Aorta (tissue), 5 donors: ENCODE measurements at regions not wholly inside any gene's neighbourhood (a gene's known extent, or its start where the extent isn't known, plus 50 kb on each side); places are given as distances from the start of the nearest gene placed in this dataset.

ENCODE experiments used
- ATAC-seq: fragments of 200-7000 bp; cut with Tn5 transposase; one replicate; pipeline ENCODE4 v1.9.1; 2022; ENCODE audit warnings: moderate library complexity; ENCODE audit not compliant: low FRiP score
- DNase-seq, 2 donors: peaks; one replicate each; pipeline ENCODE4 v3.0.0-alpha.2; 2020
- H3K27ac ChIP-seq, 2 donors: one replicate each; pipeline ENCODE4 v1.5.1; 2013; ENCODE audit warnings: low read length in 2 of 2, mild to moderate bottlenecking in 2 of 2, moderate library complexity in 2 of 2, control low read depth in 1 of 2, inconsistent platforms in 1 of 2, low read depth in 1 of 2
- H3K27me3 ChIP-seq, 2 donors: one replicate each; pipeline ENCODE4 v1.6.1; 2013; ENCODE audit warnings: control low read depth in 1 of 2, low read length in 1 of 2, mild to moderate bottlenecking in 1 of 2, moderate library complexity in 1 of 2; ENCODE audit not compliant: insufficient read depth in 2 of 2, control insufficient read depth in 1 of 2
- H3K36me3 ChIP-seq, 2 donors: one replicate each; pipeline ENCODE4 v1.6.1; 2013; ENCODE audit warnings: control low read depth in 1 of 2, low read length in 1 of 2, mild to moderate bottlenecking in 1 of 2; ENCODE audit not compliant: insufficient read depth in 2 of 2, control insufficient read depth in 1 of 2
- H3K4me1 ChIP-seq, 2 donors: one replicate each; pipeline ENCODE4 v1.6.1; 2013; ENCODE audit warnings: low read length in 2 of 2, control low read depth in 1 of 2, mild to moderate bottlenecking in 1 of 2, moderate library complexity in 1 of 2; ENCODE audit not compliant: insufficient read depth in 2 of 2, control insufficient read depth in 1 of 2
- H3K4me3 ChIP-seq, 2 donors: one replicate each; pipeline ENCODE4 v1.5.1; 2013; ENCODE audit warnings: low read length in 2 of 2, control low read depth in 1 of 2, mild to moderate bottlenecking in 1 of 2
- H3K9me3 ChIP-seq: one replicate; pipeline ENCODE4 v1.6.1; 2013; ENCODE audit warnings: mild to moderate bottlenecking, low read length; ENCODE audit not compliant: control insufficient read depth
- WGBS, 2 donors: extraction: QIAGEN DNeasy Blood & Tissue Kit; methylation state at CpG; one replicate each; pipeline ENCODE4 v1.1.7; 2013; 5-methylcytosine and 5-hydroxymethylcytosine counted together
- intact Hi-C, 2 donors: fragments of 100-400 bp; cut with DNase I; formaldehyde crosslinking; loops; one replicate each; pipeline versions ENCODE4 v1.14.2 to v1.15.0; 2022
- donor health status: healthy with polysubstance abuse.
- donor health status: Bipolar disorder and iron deficiency.
- donor health status: DM: no; HTN: no; CAD: no.
- donor health status: DM: no; HTN: no; CAD: no.
- donor health status: DM: yes; HTN: yes; CAD: no.

- H3K4me1 ChIP-seq = no peaks in the 10 kb centered on the region
- no peak overlapping the region for H3K4me3 ChIP-seq
- ATAC-seq (no peak), DNase-seq (no peak)
- no peaks in the 10 kb centered on the region for H3K36me3 ChIP-seq
- no peaks in the 10 kb centered on the region for H3K27me3 ChIP-seq
- WGBS, 2 donors = 23 to 32% methylated on average over 2 of the region's 2 CpGs
- H3K9me3 ChIP-seq = peaks cover 2% of the 10 kb centered on the region
- H3K27ac ChIP-seq = no peak overlapping the region
- intact Hi-C loops = no loop called here
Measured at GRCh38 chr14:45406942-45407341, 153.9 kb upstream of the MIS18BP1 start.

DNA sequence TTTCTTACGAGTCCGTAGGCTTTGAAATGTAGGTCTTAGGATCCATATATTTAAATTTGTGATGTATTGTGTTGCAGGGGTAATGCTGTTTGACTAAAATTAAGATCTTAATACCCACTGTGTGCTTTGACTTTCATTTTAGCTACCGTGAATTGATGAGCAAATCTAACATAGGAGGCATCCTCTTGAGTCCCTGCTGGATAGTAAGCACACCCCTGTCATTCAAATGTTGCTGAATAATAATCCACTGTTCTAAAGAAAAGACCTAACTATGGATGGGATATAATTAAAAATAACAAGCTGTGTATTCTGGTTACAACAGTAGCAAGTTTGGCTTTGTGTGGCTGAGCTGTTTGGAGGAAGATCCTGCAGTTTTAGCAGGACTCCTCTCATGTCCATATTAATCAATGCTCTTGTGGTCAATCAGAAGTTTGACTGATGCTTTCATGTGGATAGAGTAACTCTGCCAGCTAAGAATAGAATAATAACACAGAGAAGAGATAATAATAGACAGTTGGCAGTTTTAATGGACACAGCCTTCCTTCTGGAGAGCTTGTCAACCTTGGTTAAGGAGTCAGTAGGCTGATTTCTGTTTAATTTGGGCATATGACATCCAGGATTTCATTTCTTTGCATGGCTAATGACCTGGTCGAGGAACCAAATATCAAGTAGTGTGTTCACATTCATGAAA lies 148.1 kb upstream of the MIS18BP1 start:
- DNase-seq = no peak
- intact Hi-C loops = no loop called here
- 22 to 24% methylated on average over 4 of the region's 4 CpGs for WGBS, 2 donors

DNA sequence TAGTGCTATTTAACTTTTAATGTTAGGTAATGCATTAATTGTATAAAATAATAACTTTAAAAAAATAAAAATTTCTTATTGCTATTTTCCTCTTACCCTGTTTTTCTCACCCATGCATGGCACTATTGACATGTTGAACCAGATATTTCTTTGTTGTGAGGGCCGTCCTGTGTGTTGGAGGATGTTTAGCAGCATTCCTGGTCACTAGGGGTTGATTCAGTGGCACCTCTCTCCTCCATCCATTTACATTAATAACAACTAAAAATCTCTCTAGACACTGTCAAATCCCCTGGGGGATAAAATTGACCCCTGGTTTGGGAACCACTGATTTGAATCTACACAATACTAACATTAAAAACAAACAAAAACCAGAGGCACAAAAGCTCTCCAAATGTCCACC lies 147.5 kb upstream of the MIS18BP1 start:
- Histone ChIP-seq H3K4me3 (no peak overlapping the region), H3K36me3 (no peaks in the 10 kb centered on the region), H3K27me3 (no peaks in the 10 kb centered on the region), H3K27ac (no peak overlapping the region), H3K4me1 (no peaks in the 10 kb centered on the region), H3K9me3 (peaks cover 1% of the 10 kb centered on the region)
- 30 to 40% methylated on average over 1 of the region's 1 CpG for WGBS, 2 donors
- intact Hi-C loops = no loop called here
- DNase-seq = no peak
- no peak for ATAC-seq

More for the DNA sequence above, 148.1 kb upstream of the MIS18BP1 start:
- Histone ChIP-seq H3K27ac (no peak overlapping the region), H3K4me1 (no peaks in the 10 kb centered on the region), H3K4me3 (no peak overlapping the region), H3K27me3 (no peaks in the 10 kb centered on the region), H3K9me3 (peaks cover 1% of the 10 kb centered on the region), H3K36me3 (no peaks in the 10 kb centered on the region)
- no peak for ATAC-seq

DNA sequence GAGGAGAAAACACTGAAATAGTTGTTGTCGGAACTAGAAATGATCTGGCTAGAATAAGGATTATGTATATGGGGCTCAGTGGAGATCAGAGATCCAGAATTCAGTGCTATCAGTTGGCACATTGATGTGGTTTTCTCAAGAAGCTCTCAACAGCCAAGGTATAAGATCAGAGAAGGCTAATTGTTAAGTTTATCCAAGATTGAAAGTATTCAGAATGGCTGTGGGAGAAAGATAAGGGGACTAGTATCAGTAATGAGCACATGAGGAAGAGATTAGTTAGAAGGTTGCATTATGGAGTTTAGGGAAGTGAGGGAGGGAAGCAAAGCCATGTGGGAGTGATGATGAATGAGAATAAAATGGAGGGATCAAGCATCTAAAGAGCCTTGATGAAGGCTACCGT lies 128.1 kb upstream of the MIS18BP1 start:
- H3K9me3 ChIP-seq = peaks cover 2% of the 10 kb centered on the region

DNA sequence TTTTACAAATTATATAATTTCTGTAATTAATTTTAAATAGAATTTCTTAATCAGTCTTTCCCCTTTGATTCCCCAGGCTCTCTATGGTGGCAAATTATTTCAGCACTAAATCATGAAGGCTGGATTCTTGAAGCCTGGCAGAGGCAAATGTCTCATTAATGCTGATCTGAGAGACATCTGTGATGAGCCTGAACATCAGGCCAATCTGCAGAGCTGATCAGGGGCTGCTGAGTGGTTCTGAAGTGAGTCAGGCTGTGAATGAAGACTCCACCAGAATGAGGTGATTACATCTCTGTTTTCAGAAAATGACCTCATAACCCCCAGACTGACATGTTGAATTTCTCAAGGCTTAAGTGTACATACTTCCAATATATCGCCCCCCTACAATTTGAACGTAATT lies 124.2 kb upstream of the MIS18BP1 start:
- DNase-seq (no peak), ATAC-seq (no peak)
- Histone ChIP-seq H3K27ac (no peak overlapping the region), H3K9me3 (no peaks in the 10 kb centered on the region), H3K4me1 (no peaks in the 10 kb centered on the region), H3K36me3 (no peaks in the 10 kb centered on the region), H3K27me3 (no peaks in the 10 kb centered on the region), H3K4me3 (no peak overlapping the region)
- intact Hi-C loops = no loop called here
- 75 to 76% methylated on average over 2 of the region's 2 CpGs for WGBS, 2 donors

More for the DNA sequence above, 128.1 kb upstream of the MIS18BP1 start:
- Histone ChIP-seq H3K27me3 (no peaks in the 10 kb centered on the region), H3K4me1 (no peaks in the 10 kb centered on the region), H3K36me3 (no peaks in the 10 kb centered on the region), H3K27ac (no peak overlapping the region), H3K4me3 (no peak overlapping the region)
- DNase-seq = no peak
- WGBS, 2 donors = 82 to 90% methylated on average over 2 of the region's 2 CpGs
- no peak for ATAC-seq
- intact Hi-C loops = no loop called here

DNA sequence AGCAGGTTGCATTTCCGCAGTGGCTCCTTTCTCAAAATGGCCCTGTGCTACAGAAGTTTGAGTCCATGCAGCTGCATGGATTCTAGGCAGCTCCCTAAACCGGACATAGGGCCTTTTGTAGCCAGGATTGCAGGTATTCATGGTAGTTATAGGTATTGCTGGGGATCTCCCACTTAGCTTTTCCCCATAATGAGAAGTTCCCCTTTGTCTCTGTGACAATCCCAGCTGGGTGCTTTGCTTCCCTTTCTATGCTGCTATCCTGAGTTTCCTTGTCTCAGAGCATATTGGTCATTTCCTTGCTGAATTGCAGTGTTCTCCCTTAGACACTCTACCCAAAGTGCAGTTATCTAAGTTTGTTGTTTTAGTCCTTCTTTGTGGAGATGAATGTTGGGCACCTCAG lies 120.9 kb upstream of the MIS18BP1 start:
- Histone ChIP-seq H3K36me3 (no peaks in the 10 kb centered on the region), H3K9me3 (no peaks in the 10 kb centered on the region), H3K4me1 (no peaks in the 10 kb centered on the region), H3K4me3 (no peak overlapping the region), H3K27ac (no peak overlapping the region), H3K27me3 (no peaks in the 10 kb centered on the region)
- ATAC-seq (no peak), DNase-seq (no peak)
- intact Hi-C loops = no loop called here
- 76 to 80% methylated on average over 2 of the region's 2 CpGs for WGBS, 2 donors

DNA sequence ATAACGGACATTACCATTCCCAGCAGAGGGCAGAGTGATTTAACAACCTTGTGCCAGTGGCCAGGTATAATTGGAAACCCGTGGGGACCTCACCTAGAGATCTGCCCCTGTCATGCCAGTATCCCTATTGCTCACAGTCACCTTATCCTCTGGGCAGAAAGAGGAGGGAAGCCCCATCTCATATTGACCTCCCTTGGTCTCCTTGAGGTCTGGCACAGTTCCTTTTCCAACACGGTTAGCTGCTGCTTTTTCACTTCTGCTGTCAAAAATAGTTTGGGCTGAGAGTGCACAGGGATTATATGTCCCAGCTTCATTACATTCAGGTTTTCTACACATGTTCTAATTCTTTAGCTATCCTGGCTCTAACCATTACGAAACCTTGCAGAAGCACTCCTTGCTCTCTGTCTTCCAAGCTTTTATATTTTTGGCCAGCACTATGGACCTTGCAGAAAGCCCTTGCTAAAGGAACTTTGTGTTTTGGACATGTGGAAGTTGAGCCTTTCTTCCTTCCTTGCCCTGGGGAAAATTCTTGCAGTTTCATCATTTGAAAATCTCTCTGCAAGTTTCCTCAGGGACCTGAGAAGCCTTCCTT lies 111.7 kb upstream of the MIS18BP1 start:
- no peaks in the 10 kb centered on the region for H3K27me3 ChIP-seq
- intact Hi-C loops = no loop called here
- no peak overlapping the region for H3K27ac ChIP-seq
- no peaks in the 10 kb centered on the region for H3K4me1 ChIP-seq
- no peak for ATAC-seq
- H3K4me3 ChIP-seq = no peak overlapping the region
- DNase-seq = no peak
- H3K36me3 ChIP-seq = no peaks in the 10 kb centered on the region
- H3K9me3 ChIP-seq = no peaks in the 10 kb centered on the region
- 37 to 38% methylated on average over 4 of the region's 4 CpGs for WGBS, 2 donors

DNA sequence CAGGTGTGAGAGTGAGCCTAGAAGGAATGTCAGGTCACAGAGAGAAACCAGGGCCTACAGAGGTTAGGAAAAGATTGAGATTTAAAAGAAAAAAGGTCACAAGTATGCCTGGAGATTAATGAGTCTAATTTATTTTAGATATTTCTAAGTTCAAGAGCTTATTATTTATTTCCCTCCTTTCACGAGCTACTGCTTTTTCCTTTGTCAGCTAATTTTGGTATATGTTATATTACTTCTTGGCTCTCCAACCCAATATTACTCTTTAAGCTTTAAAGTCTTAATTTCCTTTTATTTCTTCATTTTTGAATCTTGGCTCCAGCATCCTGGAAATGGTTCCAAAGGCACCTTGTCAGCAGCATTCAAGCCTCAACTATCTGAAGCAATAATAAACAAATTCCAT lies 109.5 kb upstream of the MIS18BP1 start:
- intact Hi-C loops = no loop called here
- H3K4me3 ChIP-seq = no peak overlapping the region
- no peak for ATAC-seq
- no peaks in the 10 kb centered on the region for H3K9me3 ChIP-seq
- DNase-seq = no peak
- WGBS, 2 donors = 25 to 26% methylated on average over 1 of the region's 1 CpG
- no peak overlapping the region for H3K27ac ChIP-seq
- H3K36me3 ChIP-seq = no peaks in the 10 kb centered on the region
- H3K27me3 ChIP-seq = no peaks in the 10 kb centered on the region
- no peaks in the 10 kb centered on the region for H3K4me1 ChIP-seq

- WGBS, 2 donors = 57 to 58% methylated on average over 2 of the region's 2 CpGs
- ATAC-seq (no peak), DNase-seq (no peak)
- intact Hi-C loops = no loop called here
- no peaks in the 10 kb centered on the region for H3K9me3 ChIP-seq
- no peak overlapping the region for H3K27ac ChIP-seq
- H3K36me3 ChIP-seq = no peaks in the 10 kb centered on the region
- H3K4me1 ChIP-seq = no peaks in the 10 kb centered on the region
- H3K27me3 ChIP-seq = no peaks in the 10 kb centered on the region
- no peak overlapping the region for H3K4me3 ChIP-seq
Measured at GRCh38 chr14:45361727-45362126, 108.7 kb upstream of the MIS18BP1 start.
